OCI-LY1 (cell line): ENCODE measurements at regions not wholly inside any gene's neighbourhood (a gene's known extent, or its start where the extent isn't known, plus 50 kb on each side); places are given as distances from the start of the nearest gene placed in this dataset.

Experiments used
- H2AFZ ChIP-seq: fragments of 200-600 bp; sonication (generic), shearing (Covaris generic); 2 replicates; pipeline ENCODE4 v1.6.0; 2014; ENCODE audit warnings: antibody characterized with exemption, mild to moderate bottlenecking, low read length
- H3F3A ChIP-seq: fragments of 200-600 bp; sonication (generic), shearing (Covaris generic); 2 replicates; pipeline ENCODE4 v1.6.0; 2014; ENCODE audit warnings: mild to moderate bottlenecking, antibody characterized with exemption, low read length, moderate library complexity; ENCODE audit not compliant: insufficient read depth
- H3K27ac ChIP-seq: fragments of 200-600 bp; sonication (generic); 2 replicates; pipeline ENCODE4 v1.5.1; 2014; ENCODE audit warnings: low read length, mixed run types, mild to moderate bottlenecking, low read depth; ENCODE audit not compliant: poor library complexity, severe bottlenecking
- H3K27me3 ChIP-seq: fragments of 200-600 bp; sonication (generic); 2 replicates; pipeline ENCODE4 v1.6.0; 2014; ENCODE audit warnings: antibody characterized with exemption, mild to moderate bottlenecking, low read length, moderate library complexity; ENCODE audit not compliant: insufficient read depth
- H3K36me3 ChIP-seq: fragments of 200-600 bp; sonication (generic); 2 replicates; pipeline ENCODE4 v1.6.1; 2014; ENCODE audit warnings: mild to moderate bottlenecking, antibody characterized with exemption, low read length, moderate library complexity, mixed read lengths; ENCODE audit not compliant: insufficient read depth
- H3K4me1 ChIP-seq: fragments of 200-600 bp; sonication (generic); 2 replicates; pipeline ENCODE4 v1.5.1; 2014; ENCODE audit warnings: mild to moderate bottlenecking, low read length, moderate library complexity; ENCODE audit not compliant: insufficient read depth, severe bottlenecking
- H3K4me2 ChIP-seq: fragments of 200-600 bp; sonication (generic), shearing (Covaris generic); 2 replicates; pipeline ENCODE4 v1.6.1; 2014; ENCODE audit warnings: low read length
- H3K4me3 ChIP-seq: fragments of 200-600 bp; sonication (generic); 2 replicates; pipeline ENCODE4 v1.5.1; 2014; ENCODE audit warnings: low read length, low read depth, mild to moderate bottlenecking, mixed read lengths; ENCODE audit not compliant: poor library complexity, severe bottlenecking
- H3K79me2 ChIP-seq: fragments of 200-600 bp; shearing (Covaris generic); 2 replicates; pipeline ENCODE4 v1.6.1; 2016; ENCODE audit warnings: mixed run types, low read length, mixed read lengths; ENCODE audit not compliant: insufficient read depth
- H3K9ac ChIP-seq: fragments of 200-600 bp; sonication (generic), shearing (Covaris generic); 2 replicates; pipeline ENCODE4 v1.6.1; 2014; ENCODE audit warnings: mild to moderate bottlenecking, low read length, mixed read lengths
- H3K9me2 ChIP-seq: fragments of 200-600 bp; sonication (generic), shearing (Covaris generic); 2 replicates; pipeline ENCODE4 v1.6.1; 2014; ENCODE audit warnings: low read depth, mild to moderate bottlenecking, low read length, mixed read lengths
- H3K9me3 ChIP-seq: fragments of 200-600 bp; shearing (Covaris generic); 2 replicates; pipeline ENCODE4 v1.6.1; 2014; ENCODE audit warnings: low read length, mixed read lengths
- H4K20me1 ChIP-seq: fragments of 200-600 bp; sonication (generic), shearing (Covaris generic); 2 replicates; pipeline ENCODE4 v1.6.0; 2016; ENCODE audit warnings: mild to moderate bottlenecking, low read length; ENCODE audit not compliant: insufficient read depth
- EZH2 ChIP-seq: fragments of 200-600 bp; sonication (generic), shearing (Covaris generic); IDR thresholded peaks from 2 replicates; pipeline ENCODE4 v1.8.0; 2017; ENCODE audit warnings: borderline replicate concordance, mixed run types, mild to moderate bottlenecking, antibody characterized with exemption, low read length, moderate library complexity, mixed read lengths
- TF ChIP-seq, protein P1 (sequence below): fragments of 200-600 bp; sonication (generic), shearing (Covaris generic); IDR thresholded peaks from 2 replicates; pipeline ENCODE4 v1.5.1; 2017; ENCODE audit warnings: mild to moderate bottlenecking, antibody characterized with exemption, low read length, moderate library complexity, mixed read lengths

DNA sequence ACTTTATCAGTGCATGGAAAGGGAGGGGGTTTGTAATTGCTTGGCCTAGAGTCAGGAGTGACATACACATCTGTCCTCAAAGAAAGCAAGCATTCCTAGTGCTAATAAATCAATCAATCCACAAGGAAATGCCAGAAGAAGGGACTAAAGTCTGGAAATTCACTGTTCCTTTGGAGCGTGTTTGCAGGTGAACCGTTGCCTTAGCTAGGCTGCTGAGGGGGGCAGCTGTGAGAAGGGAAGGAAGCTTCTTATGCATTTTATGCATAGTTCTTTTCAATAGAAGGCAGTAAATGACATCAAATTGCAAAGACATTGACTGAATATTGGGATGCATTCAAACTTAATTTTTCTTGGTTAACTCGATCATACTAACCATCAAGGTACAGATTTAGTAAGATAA, 1092.5 kb upstream of the SEMA6A start:
- Histone ChIP-seq H3K9me2 (no peaks in the 10 kb centered on the region), H3K9me3 (no peaks in the 10 kb centered on the region), H3F3A (no peaks in the 10 kb centered on the region), H3K36me3 (no peaks in the 10 kb centered on the region), H2AFZ (no peak overlapping the region), H3K4me3 (no peak overlapping the region), H3K4me1 (no peaks in the 10 kb centered on the region), H3K9ac (no peak overlapping the region), H3K27me3 (no peaks in the 10 kb centered on the region), H3K79me2 (no peaks in the 10 kb centered on the region), H4K20me1 (no peaks in the 10 kb centered on the region), H3K27ac (no peak overlapping the region), H3K4me2 (no peak overlapping the region)
- TF ChIP-seq, protein P1, sequence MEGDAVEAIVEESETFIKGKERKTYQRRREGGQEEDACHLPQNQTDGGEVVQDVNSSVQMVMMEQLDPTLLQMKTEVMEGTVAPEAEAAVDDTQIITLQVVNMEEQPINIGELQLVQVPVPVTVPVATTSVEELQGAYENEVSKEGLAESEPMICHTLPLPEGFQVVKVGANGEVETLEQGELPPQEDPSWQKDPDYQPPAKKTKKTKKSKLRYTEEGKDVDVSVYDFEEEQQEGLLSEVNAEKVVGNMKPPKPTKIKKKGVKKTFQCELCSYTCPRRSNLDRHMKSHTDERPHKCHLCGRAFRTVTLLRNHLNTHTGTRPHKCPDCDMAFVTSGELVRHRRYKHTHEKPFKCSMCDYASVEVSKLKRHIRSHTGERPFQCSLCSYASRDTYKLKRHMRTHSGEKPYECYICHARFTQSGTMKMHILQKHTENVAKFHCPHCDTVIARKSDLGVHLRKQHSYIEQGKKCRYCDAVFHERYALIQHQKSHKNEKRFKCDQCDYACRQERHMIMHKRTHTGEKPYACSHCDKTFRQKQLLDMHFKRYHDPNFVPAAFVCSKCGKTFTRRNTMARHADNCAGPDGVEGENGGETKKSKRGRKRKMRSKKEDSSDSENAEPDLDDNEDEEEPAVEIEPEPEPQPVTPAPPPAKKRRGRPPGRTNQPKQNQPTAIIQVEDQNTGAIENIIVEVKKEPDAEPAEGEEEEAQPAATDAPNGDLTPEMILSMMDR = no peak
- TF ChIP-seq EZH2 = no peak

DNA sequence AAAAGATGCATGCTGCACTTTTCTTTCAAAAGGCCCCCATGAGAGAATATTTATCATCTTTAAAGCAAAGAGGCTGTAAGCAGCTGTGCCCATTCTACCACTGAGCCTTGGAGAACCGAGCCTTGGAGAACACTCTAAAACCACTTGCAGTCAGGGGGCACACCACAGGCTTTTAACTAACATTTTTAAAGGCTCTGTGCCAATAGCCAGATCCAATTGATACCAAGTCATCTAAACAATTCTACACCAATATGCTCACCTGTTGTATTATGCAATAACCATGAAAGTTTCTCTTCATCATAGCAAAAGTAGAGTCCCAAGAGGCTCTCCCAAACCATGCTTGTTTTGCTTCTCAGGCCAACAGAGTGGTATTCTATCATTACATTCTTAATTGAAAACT, 1090.5 kb upstream of the SEMA6A start:
- H2AFZ ChIP-seq = no peak overlapping the region
- H3K27ac ChIP-seq = no peak overlapping the region
- no peaks in the 10 kb centered on the region for H4K20me1 ChIP-seq

DNA sequence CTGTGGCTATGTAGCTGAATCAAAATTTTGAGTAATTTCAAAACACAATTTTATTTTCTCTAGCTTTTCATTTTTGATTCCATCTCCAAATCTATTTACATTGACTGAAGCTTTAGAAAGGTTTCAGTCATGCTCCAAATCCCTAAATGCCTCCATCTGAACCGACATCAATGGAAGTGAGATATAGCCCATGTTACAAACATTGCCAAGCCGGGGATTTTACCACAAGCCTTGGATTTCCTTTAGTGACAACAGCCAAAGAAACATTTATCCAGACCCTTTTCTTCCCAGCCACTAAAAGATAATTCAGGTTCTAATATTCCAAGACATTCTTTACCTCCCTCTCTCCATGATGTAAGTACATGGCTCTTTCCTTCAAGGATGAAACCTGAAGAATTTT, 1087.7 kb upstream of the SEMA6A start:
- H3K9ac ChIP-seq = no peak overlapping the region
- H3K27ac ChIP-seq = no peak overlapping the region
- no peaks in the 10 kb centered on the region for H3K79me2 ChIP-seq
- H3K4me1 ChIP-seq = no peaks in the 10 kb centered on the region
- no peak for TF ChIP-seq EZH2
- TF ChIP-seq, protein P1 = no peak
- H3F3A ChIP-seq = no peaks in the 10 kb centered on the region
- no peaks in the 10 kb centered on the region for H3K27me3 ChIP-seq
- H4K20me1 ChIP-seq = no peaks in the 10 kb centered on the region
- H3K9me3 ChIP-seq = no peaks in the 10 kb centered on the region
- no peak overlapping the region for H3K4me2 ChIP-seq
- H3K9me2 ChIP-seq = no peaks in the 10 kb centered on the region
- H3K36me3 ChIP-seq = no peaks in the 10 kb centered on the region
- H3K4me3 ChIP-seq = no peak overlapping the region
- no peak overlapping the region for H2AFZ ChIP-seq

More for the DNA sequence above, 1090.5 kb upstream of the SEMA6A start:
- Histone ChIP-seq H3K79me2 (no peaks in the 10 kb centered on the region), H3K4me1 (no peaks in the 10 kb centered on the region), H3K9me3 (no peaks in the 10 kb centered on the region), H3K9me2 (no peaks in the 10 kb centered on the region), H3F3A (no peaks in the 10 kb centered on the region), H3K4me2 (no peak overlapping the region), H3K36me3 (no peaks in the 10 kb centered on the region), H3K4me3 (no peak overlapping the region), H3K9ac (no peak overlapping the region), H3K27me3 (no peaks in the 10 kb centered on the region)
- TF ChIP-seq EZH2 = no peak

DNA sequence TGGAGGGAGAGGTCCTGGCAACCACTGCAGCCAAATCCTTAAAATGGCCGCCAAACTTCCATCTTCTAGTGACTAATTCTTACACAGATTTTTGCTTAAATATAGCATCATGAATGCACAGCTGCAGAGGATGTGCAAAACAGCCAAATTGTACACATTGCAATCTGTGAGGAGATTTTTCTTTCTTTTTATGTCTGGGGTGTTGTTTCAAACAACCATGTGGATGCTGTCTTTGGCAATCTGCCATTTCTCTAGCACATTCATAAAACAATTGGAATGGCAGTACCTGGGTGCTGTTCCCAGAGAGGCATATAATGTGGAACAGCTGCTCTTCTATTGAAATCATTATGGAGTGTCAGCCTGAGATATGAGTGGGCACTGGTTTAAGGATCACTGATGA, 1082.9 kb upstream of the SEMA6A start:
- Histone ChIP-seq H3K27ac (no peak overlapping the region), H3K36me3 (no peaks in the 10 kb centered on the region), H3K9me2 (no peaks in the 10 kb centered on the region), H3K4me3 (no peak overlapping the region), H3K27me3 (no peaks in the 10 kb centered on the region), H4K20me1 (no peaks in the 10 kb centered on the region), H3K4me2 (no peak overlapping the region), H3K9me3 (no peaks in the 10 kb centered on the region), H3F3A (no peaks in the 10 kb centered on the region), H3K9ac (no peak overlapping the region), H2AFZ (no peak overlapping the region), H3K4me1 (no peaks in the 10 kb centered on the region), H3K79me2 (no peaks in the 10 kb centered on the region)
- TF ChIP-seq, protein P1 = no peak
- no peak for TF ChIP-seq EZH2
